Brain microvascular endothelial cell (primary cell): ENCODE measurements at regions not wholly inside any gene's neighbourhood (a gene's known extent, or its start where the extent isn't known, plus 50 kb on each side); places are given as distances from the start of the nearest gene placed in this dataset.

ENCODE experiments used
- DNase-seq: peaks from one replicate; pipeline ENCODE4 v3.0.0-alpha.2; 2020
- H3K27ac ChIP-seq: fragments of 250-450 bp; sonication (Bioruptor Pico); 2 replicates; pipeline ENCODE4 v1.5.1; 2020; ENCODE audit warnings: mild to moderate bottlenecking, moderate library complexity
- H3K27me3 ChIP-seq: fragments of 250-450 bp; sonication (Bioruptor Pico); replicated peaks from 2 replicates; pipeline ENCODE4 v1.5.1; 2020; ENCODE audit warnings: mild to moderate bottlenecking
- H3K36me3 ChIP-seq: fragments of 250-450 bp; sonication (Bioruptor Pico); replicated peaks from 2 replicates; pipeline ENCODE4 v1.5.1; 2020; ENCODE audit warnings: mild to moderate bottlenecking
- H3K4me3 ChIP-seq: 2 replicates; pipeline ENCODE4 v1.5.1; 2011; ENCODE audit warnings: low read depth, mild to moderate bottlenecking, control low read depth, low read length, moderate library complexity
- in situ Hi-C: cut with HindIII; loops from 2 replicates; pipeline ENCODE4 v1.10.0; 2017; ENCODE audit warnings: low sequenced_read_pairs, low pct_ligation_motif_present
- TF ChIP-seq, protein P1 (sequence below): IDR thresholded peaks from 2 replicates; pipeline ENCODE4 v1.5.1; 2011; ENCODE audit warnings: low read depth, mild to moderate bottlenecking, moderate library complexity, low read length, control low read depth, inconsistent platforms; ENCODE audit errors: missing control alignments

DNA sequence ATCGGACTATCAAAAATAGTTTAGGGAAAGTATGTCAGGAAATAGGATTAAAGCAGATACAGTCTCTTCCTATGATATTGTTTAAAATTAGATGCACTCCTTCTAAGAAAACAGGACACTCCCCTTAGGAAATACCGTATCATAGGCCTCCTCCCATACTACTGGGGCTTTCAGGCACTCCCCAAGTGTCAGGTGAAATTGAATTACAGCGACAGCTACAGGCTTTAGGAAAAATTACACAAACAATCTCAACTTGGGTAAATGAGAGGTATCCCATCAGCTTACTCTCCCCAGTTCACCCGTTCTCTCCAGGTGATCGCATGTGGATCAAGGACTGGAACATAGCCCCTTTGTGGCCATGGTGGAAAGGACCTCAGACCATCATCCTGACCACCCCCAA lies 110.4 kb upstream of the EPB41L4A start:
- in situ Hi-C loops, result no loop called here
- DNase-seq, result no peak

DNA sequence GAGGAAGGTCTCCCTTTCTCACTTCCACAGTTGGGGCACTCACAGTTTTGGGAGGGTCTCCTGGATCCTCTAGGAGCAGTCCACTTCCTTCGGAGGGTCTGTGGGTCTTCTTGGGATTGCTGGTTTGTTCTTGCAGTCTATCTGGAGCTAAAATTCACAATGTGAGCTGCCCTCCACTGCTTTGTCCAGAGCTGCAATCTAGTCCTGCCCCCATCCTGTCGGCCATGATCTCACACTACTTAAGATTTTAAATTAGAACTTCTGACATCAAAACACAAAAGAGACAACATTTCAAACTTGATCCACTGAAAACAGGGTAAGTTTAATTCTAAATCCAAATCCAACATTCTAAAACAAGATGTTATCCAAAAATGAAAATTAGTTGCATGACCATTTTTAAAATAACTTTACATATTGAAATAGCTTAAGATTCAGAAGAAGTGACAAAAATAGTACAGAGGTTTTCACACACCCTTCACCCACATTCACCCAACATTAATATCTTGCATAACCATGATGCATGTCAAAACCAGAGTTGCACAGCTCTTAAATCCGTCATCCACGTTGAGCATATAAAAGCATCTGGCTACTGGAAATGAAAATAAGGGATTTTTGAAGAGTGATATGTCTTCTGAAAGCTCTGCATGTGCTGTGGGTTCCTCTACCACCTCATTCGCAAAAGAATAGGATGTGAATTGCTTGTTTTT lies 113.7 kb upstream of the EPB41L4A start:
- H3K27me3 ChIP-seq, result no peaks in the 10 kb centered on the region
- H3K36me3 ChIP-seq, result no peaks in the 10 kb centered on the region
- H3K27ac ChIP-seq, result no peak overlapping the region
- TF ChIP-seq, protein P1, sequence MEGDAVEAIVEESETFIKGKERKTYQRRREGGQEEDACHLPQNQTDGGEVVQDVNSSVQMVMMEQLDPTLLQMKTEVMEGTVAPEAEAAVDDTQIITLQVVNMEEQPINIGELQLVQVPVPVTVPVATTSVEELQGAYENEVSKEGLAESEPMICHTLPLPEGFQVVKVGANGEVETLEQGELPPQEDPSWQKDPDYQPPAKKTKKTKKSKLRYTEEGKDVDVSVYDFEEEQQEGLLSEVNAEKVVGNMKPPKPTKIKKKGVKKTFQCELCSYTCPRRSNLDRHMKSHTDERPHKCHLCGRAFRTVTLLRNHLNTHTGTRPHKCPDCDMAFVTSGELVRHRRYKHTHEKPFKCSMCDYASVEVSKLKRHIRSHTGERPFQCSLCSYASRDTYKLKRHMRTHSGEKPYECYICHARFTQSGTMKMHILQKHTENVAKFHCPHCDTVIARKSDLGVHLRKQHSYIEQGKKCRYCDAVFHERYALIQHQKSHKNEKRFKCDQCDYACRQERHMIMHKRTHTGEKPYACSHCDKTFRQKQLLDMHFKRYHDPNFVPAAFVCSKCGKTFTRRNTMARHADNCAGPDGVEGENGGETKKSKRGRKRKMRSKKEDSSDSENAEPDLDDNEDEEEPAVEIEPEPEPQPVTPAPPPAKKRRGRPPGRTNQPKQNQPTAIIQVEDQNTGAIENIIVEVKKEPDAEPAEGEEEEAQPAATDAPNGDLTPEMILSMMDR, result no peak
- DNase-seq, result no peak
- in situ Hi-C loops, result no loop called here
- no peak overlapping the region for H3K4me3 ChIP-seq

More for the DNA sequence above, 110.4 kb upstream of the EPB41L4A start:
- no peaks in the 10 kb centered on the region for H3K36me3 ChIP-seq
- H3K27ac ChIP-seq, result no peak overlapping the region
- no peaks in the 10 kb centered on the region for H3K27me3 ChIP-seq
- no peak overlapping the region for H3K4me3 ChIP-seq
- TF ChIP-seq, protein P1, result peak; percentile 40

DNA sequence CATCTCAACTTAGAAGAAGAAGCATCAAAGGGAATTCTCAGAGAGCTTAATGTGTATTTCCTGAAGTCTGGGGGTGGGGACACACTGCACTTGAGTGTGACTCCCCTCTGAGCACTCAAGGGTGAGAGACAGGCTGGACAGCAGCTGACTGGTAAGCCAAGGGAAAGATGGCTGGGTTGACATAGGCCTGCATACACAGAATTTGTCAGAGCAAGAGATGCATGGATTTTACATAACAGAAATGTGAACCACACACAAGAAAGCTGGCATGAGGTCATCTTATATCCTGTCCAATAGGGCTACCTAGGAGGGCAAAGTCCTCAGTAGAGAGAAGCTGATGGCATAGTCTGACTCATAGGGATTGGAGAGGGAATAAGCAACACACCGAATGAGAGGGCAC lies 114.3 kb upstream of the EPB41L4A start:
- no peaks in the 10 kb centered on the region for H3K27me3 ChIP-seq
- in situ Hi-C loops, result no loop called here
- no peaks in the 10 kb centered on the region for H3K36me3 ChIP-seq
- no peak overlapping the region for H3K27ac ChIP-seq
- TF ChIP-seq, protein P1, result no peak
- no peak overlapping the region for H3K4me3 ChIP-seq
- DNase-seq, result no peak

DNA sequence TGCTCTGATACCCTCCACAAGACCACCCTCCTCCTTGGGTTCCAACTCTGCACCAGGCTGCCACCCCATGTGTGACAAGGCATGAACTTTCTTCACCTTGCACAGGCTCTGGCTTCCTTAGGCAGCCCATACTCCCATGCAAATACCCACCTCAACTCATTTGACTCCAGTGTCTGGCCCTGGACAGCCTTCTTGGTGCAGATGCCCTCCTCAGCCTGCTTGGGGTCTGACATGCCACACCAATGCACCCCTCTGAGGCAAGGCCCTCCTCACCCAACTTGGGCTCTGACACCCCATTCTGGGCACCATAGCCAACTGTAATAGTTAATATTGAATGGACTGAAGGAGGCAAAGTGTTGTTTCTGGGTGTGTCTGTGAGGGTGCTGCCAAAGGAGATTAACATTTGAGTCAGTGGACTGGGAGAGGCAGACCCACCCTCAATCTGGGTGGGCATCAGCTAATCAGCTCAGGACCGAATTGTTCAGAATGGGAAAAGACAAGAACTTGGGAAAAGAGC lies 115.0 kb upstream of the EPB41L4A start:
- in situ Hi-C loops, result no loop called here
- no peaks in the 10 kb centered on the region for H3K36me3 ChIP-seq
- no peak for DNase-seq

DNA sequence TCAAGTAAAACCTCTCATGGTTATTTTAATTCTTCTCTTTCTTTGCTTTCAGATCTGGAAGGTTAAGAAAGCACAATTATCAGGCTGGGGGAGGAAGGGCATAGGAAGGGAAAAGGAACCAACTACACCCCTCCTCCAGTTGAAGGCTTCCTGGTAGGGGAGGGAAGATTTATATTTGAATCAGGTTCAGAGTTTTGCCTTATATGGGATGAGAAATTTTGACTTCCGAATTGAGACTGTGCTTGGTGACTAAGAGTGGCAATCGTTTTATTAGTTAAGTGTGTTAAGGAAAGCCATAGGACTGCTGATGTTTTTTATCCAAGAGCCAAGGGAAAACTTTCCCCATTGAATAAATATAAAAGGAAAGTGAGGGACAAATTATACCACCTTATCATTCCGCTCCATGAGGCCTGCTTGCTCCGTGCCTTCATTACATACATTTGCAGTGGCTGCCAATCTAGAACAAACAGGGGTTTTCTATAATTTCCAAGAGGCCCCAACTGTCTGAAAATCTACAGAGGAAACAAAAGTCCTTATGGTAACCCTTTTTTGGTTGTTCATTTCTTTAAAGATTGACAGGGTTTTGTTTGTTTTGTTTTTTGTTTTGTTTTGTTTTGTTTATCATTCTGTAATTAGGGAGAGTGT lies 115.7 kb upstream of the EPB41L4A start:
- H3K4me3 ChIP-seq, result no peak overlapping the region
- DNase-seq, result no peak
- H3K27ac ChIP-seq, result no peak overlapping the region

More for the DNA sequence above, 115.0 kb upstream of the EPB41L4A start:
- Histone ChIP-seq H3K4me3 (no peak overlapping the region), H3K27ac (no peak overlapping the region), H3K27me3 (no peaks in the 10 kb centered on the region)
- TF ChIP-seq, protein P1, result no peak

More for the DNA sequence above, 115.7 kb upstream of the EPB41L4A start:
- Histone ChIP-seq H3K36me3 (no peaks in the 10 kb centered on the region), H3K27me3 (no peaks in the 10 kb centered on the region)
- TF ChIP-seq, protein P1, result no peak
- in situ Hi-C loops, result no loop called here
